ENCODE measurements at regions not wholly inside any gene's neighbourhood (a gene's known extent, or its start where the extent isn't known, plus 50 kb on each side); places are given as distances from the start of the nearest gene placed in this dataset.

DNA sequence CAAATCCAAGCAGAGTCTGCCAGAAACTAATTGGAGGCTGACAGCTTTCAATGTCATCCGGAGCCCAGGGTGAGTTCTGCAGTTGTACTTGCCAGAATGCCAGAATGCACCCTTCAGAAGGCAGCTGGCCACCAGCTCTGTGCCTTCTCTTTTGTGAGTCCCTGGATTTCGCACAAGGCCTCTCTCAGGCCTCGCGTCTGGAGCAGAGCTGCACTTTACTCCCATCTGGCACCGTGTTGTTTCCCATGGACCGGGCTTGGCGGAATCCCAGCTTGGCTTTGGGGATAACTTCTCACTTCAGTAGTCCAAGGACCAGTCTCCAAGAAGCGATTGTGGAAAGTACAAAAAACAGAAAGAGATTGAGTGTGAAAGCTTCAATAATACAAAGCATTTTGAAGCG, 451.3 kb upstream of the KIRREL3 start:
- Histone ChIP-seq H3K4me1 (ENCODE audit: control insufficient read depth in 5 of 5, insufficient read depth in 5 of 5, low read length in 5 of 5) (peaks cover 0 to 6% (median 4%) of the 10 kb centered on the region in 5 donors), H3K27me3 (ENCODE audit: control insufficient read depth in 5 of 5, insufficient read depth in 4 of 5, low read length in 5 of 5) (no peaks in the 10 kb centered on the region), H3K9ac (ENCODE audit: low read length in 5 of 5) (no peak overlapping the region), H3K36me3 (ENCODE audit: control insufficient read depth in 5 of 5, insufficient read depth in 5 of 5, low read length in 5 of 5) (no peaks in the 10 kb centered on the region), H3K27ac (ENCODE audit: low read depth, low read length) (no peak overlapping the region), H3K4me3 (ENCODE audit: low read depth in 1 of 5, low read length in 5 of 5) (no peak overlapping the region), H3K9me3 (ENCODE audit: control insufficient read depth in 5 of 5, low read length in 5 of 5) (no peaks in the 10 kb centered on the region)

GRCh38 chr11:127448101-127448500, 447.5 kb upstream of the KIRREL3 start:
- H3K4me1 ChIP-seq (ENCODE audit: control insufficient read depth in 5 of 5, insufficient read depth in 5 of 5, low read length in 5 of 5): peaks cover 0 to 6% (median 4%) of the 10 kb centered on the region in 5 donors
- no peak overlapping the region for H3K27ac ChIP-seq (ENCODE audit: low read depth, low read length)
- no peaks in the 10 kb centered on the region for H3K27me3 ChIP-seq (ENCODE audit: control insufficient read depth in 5 of 5, insufficient read depth in 4 of 5, low read length in 5 of 5)
- H3K9me3 ChIP-seq (ENCODE audit: control insufficient read depth in 5 of 5, low read length in 5 of 5): no peaks in the 10 kb centered on the region
- H3K9ac ChIP-seq (ENCODE audit: low read length in 5 of 5): no peak overlapping the region
- H3K36me3 ChIP-seq (ENCODE audit: control insufficient read depth in 5 of 5, insufficient read depth in 5 of 5, low read length in 5 of 5): no peaks in the 10 kb centered on the region
- H3K4me3 ChIP-seq (ENCODE audit: low read depth in 1 of 5, low read length in 5 of 5): no peak overlapping the region

DNA sequence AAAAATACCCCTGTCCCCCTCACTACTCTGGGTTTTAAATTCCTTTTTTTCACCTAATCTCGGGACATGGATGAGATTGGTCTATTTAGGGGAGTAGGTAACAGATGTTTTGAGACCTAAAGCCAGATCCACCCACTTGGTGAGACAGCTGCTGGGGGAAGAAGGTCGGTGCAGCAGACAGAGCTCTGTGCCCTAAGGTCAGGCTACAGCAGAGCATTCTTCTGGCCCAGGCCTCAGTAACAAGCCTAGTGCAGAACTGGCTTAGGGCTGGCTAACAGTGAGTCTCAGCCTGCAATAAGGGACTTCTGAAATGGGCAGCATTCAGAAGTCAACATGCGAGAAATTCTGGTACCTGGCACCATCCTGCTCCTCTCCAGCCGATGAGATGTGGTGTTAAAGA, 444.9 kb upstream of the KIRREL3 start:
- H3K27me3 ChIP-seq (ENCODE audit: control insufficient read depth in 5 of 5, insufficient read depth in 4 of 5, low read length in 5 of 5): no peaks in the 10 kb centered on the region
- no peaks in the 10 kb centered on the region for H3K36me3 ChIP-seq (ENCODE audit: control insufficient read depth in 5 of 5, insufficient read depth in 5 of 5, low read length in 5 of 5)
- H3K9me3 ChIP-seq (ENCODE audit: control insufficient read depth in 5 of 5, low read length in 5 of 5): no peaks in the 10 kb centered on the region
- no peak overlapping the region for H3K9ac ChIP-seq (ENCODE audit: low read length in 5 of 5)
- no peak overlapping the region for H3K27ac ChIP-seq (ENCODE audit: low read depth, low read length)
- H3K4me1 ChIP-seq (ENCODE audit: control insufficient read depth in 5 of 5, insufficient read depth in 5 of 5, low read length in 5 of 5): no peaks in the 10 kb centered on the region
- no peak overlapping the region for H3K4me3 ChIP-seq (ENCODE audit: low read depth in 1 of 5, low read length in 5 of 5)

DNA sequence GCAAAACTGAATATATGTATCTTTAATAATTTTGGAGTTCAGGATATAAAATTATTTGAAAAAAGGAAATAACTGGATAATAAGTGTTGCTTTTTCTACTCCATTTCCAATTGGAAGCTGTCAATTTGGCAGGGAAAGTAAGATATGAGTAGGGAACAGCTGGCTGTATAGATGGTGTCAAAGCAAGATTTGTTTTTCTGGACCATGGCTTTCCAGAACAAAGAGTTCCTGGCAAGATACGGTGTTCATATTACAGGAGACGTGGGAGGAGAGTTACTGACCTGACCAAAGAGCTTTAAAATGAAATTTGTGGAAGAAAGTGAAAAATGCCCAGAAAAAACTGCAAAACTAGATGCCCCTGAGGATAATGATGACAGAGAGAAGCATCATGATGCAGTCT, 442.7 kb upstream of the KIRREL3 start:
- no peaks in the 10 kb centered on the region for H3K36me3 ChIP-seq (ENCODE audit: control insufficient read depth in 5 of 5, insufficient read depth in 5 of 5, low read length in 5 of 5)
- no peaks in the 10 kb centered on the region for H3K9me3 ChIP-seq (ENCODE audit: control insufficient read depth in 5 of 5, low read length in 5 of 5)
- H3K27ac ChIP-seq (ENCODE audit: low read depth, low read length): no peak overlapping the region
- no peaks in the 10 kb centered on the region for H3K4me1 ChIP-seq (ENCODE audit: control insufficient read depth in 5 of 5, insufficient read depth in 5 of 5, low read length in 5 of 5)
- no peak overlapping the region for H3K9ac ChIP-seq (ENCODE audit: low read length in 5 of 5)
- no peak overlapping the region for H3K4me3 ChIP-seq (ENCODE audit: low read depth in 1 of 5, low read length in 5 of 5)
- no peaks in the 10 kb centered on the region for H3K27me3 ChIP-seq (ENCODE audit: control insufficient read depth in 5 of 5, insufficient read depth in 4 of 5, low read length in 5 of 5)

DNA sequence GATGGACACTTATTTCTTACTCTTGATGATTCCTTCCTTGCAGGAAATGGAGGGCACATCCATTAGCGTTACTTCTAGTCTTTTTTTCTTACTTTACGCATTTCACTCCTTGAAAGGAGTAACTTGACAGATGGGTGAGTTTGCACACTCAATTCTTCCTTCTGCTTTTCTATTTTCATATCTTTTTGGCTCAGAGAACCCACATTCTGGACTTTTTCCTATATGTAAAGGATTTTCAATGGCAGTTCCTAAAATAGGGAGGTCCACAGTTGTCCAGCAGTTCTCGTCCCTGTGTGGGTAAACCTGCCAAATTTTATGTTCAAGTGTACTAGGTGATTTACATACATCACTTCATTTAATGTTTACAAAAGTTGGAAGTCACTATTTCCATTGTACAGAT, 440.0 kb upstream of the KIRREL3 start:
- no peaks in the 10 kb centered on the region for H3K4me1 ChIP-seq (ENCODE audit: control insufficient read depth in 5 of 5, insufficient read depth in 5 of 5, low read length in 5 of 5)
- H3K9me3 ChIP-seq (ENCODE audit: control insufficient read depth in 5 of 5, low read length in 5 of 5): no peaks in the 10 kb centered on the region
- no peaks in the 10 kb centered on the region for H3K36me3 ChIP-seq (ENCODE audit: control insufficient read depth in 5 of 5, insufficient read depth in 5 of 5, low read length in 5 of 5)
- no peaks in the 10 kb centered on the region for H3K27me3 ChIP-seq (ENCODE audit: control insufficient read depth in 5 of 5, insufficient read depth in 4 of 5, low read length in 5 of 5)
- no peak overlapping the region for H3K27ac ChIP-seq (ENCODE audit: low read depth, low read length)
- H3K9ac ChIP-seq (ENCODE audit: low read length in 5 of 5): no peak overlapping the region
- no peak overlapping the region for H3K4me3 ChIP-seq (ENCODE audit: low read depth in 1 of 5, low read length in 5 of 5)

- Histone ChIP-seq H3K27me3 (ENCODE audit: control insufficient read depth in 5 of 5, insufficient read depth in 4 of 5, low read length in 5 of 5) (no peaks in the 10 kb centered on the region), H3K9me3 (ENCODE audit: control insufficient read depth in 5 of 5, low read length in 5 of 5) (no peaks in the 10 kb centered on the region), H3K4me3 (ENCODE audit: low read depth in 1 of 5, low read length in 5 of 5) (no peak overlapping the region)
Observed at GRCh38 chr11:127425281-127425680, 424.7 kb upstream of the KIRREL3 start.

GRCh38 chr11:127424661-127425060, 424.1 kb upstream of the KIRREL3 start:
- H3K4me1 ChIP-seq (ENCODE audit: control insufficient read depth in 5 of 5, insufficient read depth in 5 of 5, low read length in 5 of 5): no peaks in the 10 kb centered on the region
- no peaks in the 10 kb centered on the region for H3K9me3 ChIP-seq (ENCODE audit: control insufficient read depth in 5 of 5, low read length in 5 of 5)
- no peaks in the 10 kb centered on the region for H3K27me3 ChIP-seq (ENCODE audit: control insufficient read depth in 5 of 5, insufficient read depth in 4 of 5, low read length in 5 of 5)
- H3K36me3 ChIP-seq (ENCODE audit: control insufficient read depth in 5 of 5, insufficient read depth in 5 of 5, low read length in 5 of 5): no peaks in the 10 kb centered on the region
- H3K4me3 ChIP-seq (ENCODE audit: low read depth in 1 of 5, low read length in 5 of 5): no peak overlapping the region
- no peak overlapping the region for H3K9ac ChIP-seq (ENCODE audit: low read length in 5 of 5)
- H3K27ac ChIP-seq (ENCODE audit: low read depth, low read length): no peak overlapping the region

More at GRCh38 chr11:127425281-127425680, 424.7 kb upstream of the KIRREL3 start:
- no peaks in the 10 kb centered on the region for H3K36me3 ChIP-seq (ENCODE audit: control insufficient read depth in 5 of 5, insufficient read depth in 5 of 5, low read length in 5 of 5)
- no peak overlapping the region for H3K9ac ChIP-seq (ENCODE audit: low read length in 5 of 5)
- no peaks in the 10 kb centered on the region for H3K4me1 ChIP-seq (ENCODE audit: control insufficient read depth in 5 of 5, insufficient read depth in 5 of 5, low read length in 5 of 5)
- no peak overlapping the region for H3K27ac ChIP-seq (ENCODE audit: low read depth, low read length)

DNA sequence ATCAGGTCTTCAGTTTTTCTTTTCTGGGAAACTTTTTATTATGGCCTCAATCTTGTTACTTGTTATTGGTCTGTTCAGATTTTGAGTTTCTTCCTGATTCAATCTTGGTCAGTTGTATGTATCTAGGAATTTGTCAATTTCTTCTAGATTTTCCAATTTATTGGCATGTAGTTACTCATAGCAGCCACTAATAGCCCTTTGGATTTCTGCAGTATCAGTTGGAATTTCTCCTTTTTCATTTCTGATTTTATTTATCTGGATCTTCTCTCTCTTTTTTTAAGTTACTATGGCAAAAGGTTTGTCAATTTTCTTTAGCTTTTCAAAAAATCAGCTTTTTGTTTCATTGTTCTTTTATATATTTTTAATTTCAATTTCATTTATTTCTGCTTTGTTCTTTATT, 419.6 kb upstream of the KIRREL3 start:
- Histone ChIP-seq H3K4me3 (ENCODE audit: low read depth in 1 of 5, low read length in 5 of 5) (no peak overlapping the region), H3K27ac (ENCODE audit: low read depth, low read length) (no peak overlapping the region), H3K36me3 (ENCODE audit: control insufficient read depth in 5 of 5, insufficient read depth in 5 of 5, low read length in 5 of 5) (no peaks in the 10 kb centered on the region), H3K4me1 (ENCODE audit: control insufficient read depth in 5 of 5, insufficient read depth in 5 of 5, low read length in 5 of 5) (no peaks in the 10 kb centered on the region), H3K9ac (ENCODE audit: low read length in 5 of 5) (no peak overlapping the region), H3K9me3 (ENCODE audit: control insufficient read depth in 5 of 5, low read length in 5 of 5) (peaks cover 0 to 3% (median 0%) of the 10 kb centered on the region in 5 donors), H3K27me3 (ENCODE audit: control insufficient read depth in 5 of 5, insufficient read depth in 4 of 5, low read length in 5 of 5) (no peaks in the 10 kb centered on the region)

DNA sequence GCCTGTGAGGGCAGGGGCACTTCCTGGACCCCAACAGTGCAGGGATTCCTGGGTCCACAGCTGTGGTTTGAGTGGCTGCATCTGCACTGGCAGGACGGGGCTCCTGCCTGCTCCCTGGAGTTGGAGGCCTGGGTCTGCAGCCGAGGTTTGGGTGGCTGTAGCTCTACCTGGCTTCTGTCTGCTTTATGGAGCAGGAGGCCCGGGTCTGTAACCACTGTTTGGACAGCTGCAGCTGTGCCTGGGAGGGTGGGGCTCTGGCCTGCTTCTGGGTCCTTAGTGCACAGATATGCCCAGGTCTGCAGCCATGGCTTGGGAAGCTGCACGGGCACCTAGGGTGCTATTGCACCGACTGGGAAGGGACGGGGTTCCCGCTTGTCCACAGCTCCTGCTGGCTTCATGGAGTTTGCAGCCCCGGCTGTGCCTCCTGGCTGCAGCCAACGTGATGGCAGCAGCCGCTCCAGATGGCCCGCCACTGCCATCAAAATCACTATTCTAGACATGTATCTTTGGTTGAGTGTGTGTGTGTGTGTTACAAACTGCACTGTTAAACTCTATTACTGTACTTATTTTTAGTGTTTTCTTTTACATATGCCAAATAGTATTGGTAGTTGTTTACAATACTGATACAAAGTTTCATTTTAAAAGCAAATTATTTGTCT, 412.3 kb upstream of the KIRREL3 start:
- H3K27me3 ChIP-seq (ENCODE audit: control insufficient read depth in 5 of 5, insufficient read depth in 4 of 5, low read length in 5 of 5): no peaks in the 10 kb centered on the region

DNA sequence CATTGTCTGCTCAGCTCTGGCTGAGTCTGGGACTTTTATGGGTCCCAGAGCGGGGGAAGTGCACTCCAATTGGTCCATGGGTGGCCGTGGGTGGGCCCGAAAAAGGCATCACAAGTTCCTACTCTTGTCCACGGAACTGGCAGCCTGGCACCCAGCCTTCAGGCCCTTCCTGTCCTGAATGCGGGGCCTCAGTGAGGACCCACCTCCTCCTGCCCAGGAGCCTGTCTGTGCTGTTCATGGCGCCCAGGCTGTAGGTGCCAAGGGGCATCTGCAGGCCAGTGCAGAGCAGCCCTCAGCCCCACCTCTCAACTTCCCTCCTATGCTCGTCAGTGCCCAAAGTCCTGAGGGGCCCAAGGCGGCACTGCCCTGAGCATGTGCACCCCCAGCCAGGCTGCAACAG, 411.7 kb upstream of the KIRREL3 start:
- Histone ChIP-seq H3K4me3 (ENCODE audit: low read depth in 1 of 5, low read length in 5 of 5) (no peak overlapping the region), H3K9ac (ENCODE audit: low read length in 5 of 5) (no peak overlapping the region)

More for the DNA sequence above, 412.3 kb upstream of the KIRREL3 start:
- Histone ChIP-seq H3K4me3 (ENCODE audit: low read depth in 1 of 5, low read length in 5 of 5) (no peak overlapping the region), H3K9me3 (ENCODE audit: control insufficient read depth in 5 of 5, low read length in 5 of 5) (peaks cover 0 to 15% (median 5%) of the 10 kb centered on the region in 5 donors), H3K27ac (ENCODE audit: low read depth, low read length) (no peak overlapping the region), H3K36me3 (ENCODE audit: control insufficient read depth in 5 of 5, insufficient read depth in 5 of 5, low read length in 5 of 5) (no peaks in the 10 kb centered on the region), H3K9ac (ENCODE audit: low read length in 5 of 5) (no peak overlapping the region), H3K4me1 (ENCODE audit: control insufficient read depth in 5 of 5, insufficient read depth in 5 of 5, low read length in 5 of 5) (no peaks in the 10 kb centered on the region)

More for the DNA sequence above, 411.7 kb upstream of the KIRREL3 start:
- H3K27ac ChIP-seq (ENCODE audit: low read depth, low read length): no peak overlapping the region
- H3K4me1 ChIP-seq (ENCODE audit: control insufficient read depth in 5 of 5, insufficient read depth in 5 of 5, low read length in 5 of 5): no peaks in the 10 kb centered on the region
- H3K9me3 ChIP-seq (ENCODE audit: control insufficient read depth in 5 of 5, low read length in 5 of 5): peaks cover 0 to 15% (median 6%) of the 10 kb centered on the region in 5 donors
- H3K27me3 ChIP-seq (ENCODE audit: control insufficient read depth in 5 of 5, insufficient read depth in 4 of 5, low read length in 5 of 5): no peaks in the 10 kb centered on the region
- no peaks in the 10 kb centered on the region for H3K36me3 ChIP-seq (ENCODE audit: control insufficient read depth in 5 of 5, insufficient read depth in 5 of 5, low read length in 5 of 5)
